ENCODE measurements at regions not wholly inside any gene's neighbourhood (a gene's known extent, or its start where the extent isn't known, plus 50 kb on each side); places are given as distances from the start of the nearest gene placed in this dataset.

DNA sequence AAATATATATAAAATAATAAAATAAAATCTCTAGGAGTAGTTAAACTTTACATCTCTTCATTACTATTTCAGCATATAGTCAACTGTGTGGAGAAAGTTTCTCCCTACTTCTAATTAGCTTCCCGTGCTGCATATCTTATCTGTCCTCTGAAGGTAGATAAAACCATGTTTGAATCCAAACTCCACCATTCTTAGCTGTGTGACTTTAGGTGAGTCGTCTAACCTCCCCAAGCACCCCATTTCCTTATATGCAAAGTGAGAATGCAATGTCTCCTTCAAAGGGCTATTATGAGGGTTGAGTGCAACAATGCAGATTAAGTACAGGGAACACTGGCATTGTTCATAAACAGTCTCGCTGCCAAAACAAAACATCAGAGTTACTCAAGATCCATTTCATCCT lies 80.8 kb upstream of the DRD2 start:
- DNase-seq (ENCODE audit: insufficient read length, low spot score) (no peak), FAIRE-seq (no peak)

DNA sequence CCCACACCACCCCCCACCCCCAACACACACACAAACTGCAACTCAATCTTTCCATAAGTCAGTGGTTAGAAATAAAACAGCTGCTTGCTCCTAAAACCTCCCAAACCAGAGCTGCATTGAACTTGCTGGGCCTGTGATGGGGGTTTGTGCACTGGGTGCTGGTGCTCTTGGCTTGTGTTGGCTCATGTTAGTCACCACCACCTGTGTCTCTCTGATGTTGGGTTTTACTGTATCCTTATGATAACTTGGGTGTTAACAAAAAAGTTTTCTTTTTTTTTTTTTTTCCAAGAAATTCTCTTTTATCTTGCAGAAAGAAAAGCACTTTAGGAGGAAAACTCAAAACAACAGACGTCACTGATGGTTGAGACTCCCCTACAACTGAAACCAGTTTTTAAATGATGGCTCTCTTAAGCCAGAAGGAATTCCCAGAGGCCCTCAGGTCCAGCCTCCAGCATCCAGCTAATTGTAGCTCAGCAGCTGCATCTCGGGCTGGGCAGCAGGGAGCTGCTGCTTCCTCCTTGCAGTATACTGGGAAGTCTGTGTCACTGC lies 79.9 kb upstream of the DRD2 start:
- DNase-seq (ENCODE audit: insufficient read length, low spot score) = no peak
- no peak for FAIRE-seq

DNA sequence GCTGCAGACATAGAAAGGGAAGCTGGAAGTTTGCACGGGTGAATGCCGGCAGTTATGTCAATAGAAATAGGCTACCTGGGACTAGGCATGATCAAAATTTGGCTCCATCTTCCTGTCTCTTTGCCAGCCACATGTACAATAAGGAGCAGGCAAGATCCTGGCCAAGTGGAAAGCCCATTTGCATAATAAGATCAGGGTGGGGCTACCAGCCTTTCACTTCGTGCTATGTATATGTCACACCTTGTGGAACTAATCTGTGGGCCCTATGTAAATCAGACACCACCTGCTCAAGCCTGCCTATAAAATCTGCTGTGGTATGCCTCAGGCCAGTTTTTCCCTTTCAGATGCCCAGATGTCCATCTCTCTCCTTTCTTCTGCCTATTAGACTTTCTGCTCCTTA lies 79.3 kb upstream of the DRD2 start:
- DNase-seq (ENCODE audit: insufficient read length, low spot score) (no peak), FAIRE-seq (no peak)

DNA sequence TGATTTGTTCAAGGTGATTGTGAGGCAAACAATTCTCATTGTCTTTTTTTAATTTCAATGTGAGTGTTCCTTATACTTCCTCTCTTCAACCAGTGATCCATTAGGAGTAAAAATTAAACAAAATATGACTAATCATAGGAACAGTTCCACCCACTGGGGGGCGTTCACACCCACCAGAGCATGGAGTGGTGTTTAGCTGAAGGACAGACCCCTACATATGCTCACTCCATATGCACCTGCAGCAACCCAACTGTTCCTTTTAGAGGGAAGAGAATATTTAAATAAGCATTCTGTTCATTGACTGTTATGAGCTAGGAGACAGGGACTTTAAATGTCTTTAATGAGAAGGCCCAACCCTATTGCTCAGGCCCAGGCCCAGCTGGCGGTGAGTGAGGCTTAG lies 78.7 kb upstream of the DRD2 start:
- no peak for FAIRE-seq

DNA sequence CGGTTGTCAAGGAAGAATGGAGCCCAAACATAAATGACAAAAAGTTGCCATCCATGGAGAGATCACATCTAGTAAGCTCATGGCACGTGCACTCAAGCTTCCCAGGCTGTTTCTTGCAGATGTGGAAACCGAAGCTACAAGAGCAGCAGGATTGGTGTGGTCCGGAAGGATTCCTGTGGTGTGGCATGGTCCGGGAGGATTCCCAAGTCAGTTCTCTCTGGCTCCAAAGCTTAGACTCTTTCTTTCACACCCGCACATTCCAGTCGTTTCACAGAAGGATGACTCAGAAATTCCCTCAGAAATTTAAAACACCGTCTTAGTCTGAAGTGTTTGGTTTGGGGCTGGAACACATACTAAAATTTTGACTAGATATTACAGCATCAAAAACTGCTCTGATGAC lies 78.0 kb upstream of the DRD2 start:
- DNase-seq (ENCODE audit: insufficient read length, low spot score) = peak; percentile 80
- FAIRE-seq = peak; percentile 95

More for the DNA sequence above, 78.7 kb upstream of the DRD2 start:
- DNase-seq (ENCODE audit: insufficient read length, low spot score) = no peak

DNA sequence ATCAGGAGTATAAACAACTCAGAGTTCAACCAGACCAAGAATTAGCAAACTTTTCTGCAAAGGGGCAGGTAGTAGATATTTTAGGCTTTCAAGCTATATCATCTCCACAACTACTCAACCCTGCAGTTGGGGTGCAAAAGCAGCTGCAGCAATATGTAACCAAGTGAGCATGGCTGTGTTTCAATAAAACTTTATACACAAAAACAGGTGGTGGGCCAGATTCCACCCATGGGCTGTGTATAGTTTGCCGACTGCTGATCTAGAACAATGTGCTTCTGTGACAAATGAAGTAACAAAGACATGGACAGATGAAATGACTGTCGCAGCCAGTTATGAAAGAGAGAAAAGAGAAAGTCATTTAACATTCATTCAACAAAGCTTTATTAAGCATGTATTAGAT lies 77.1 kb upstream of the DRD2 start:
- DNase-seq (ENCODE audit: insufficient read length, low spot score) (no peak), FAIRE-seq (peak; percentile 20)

DNA sequence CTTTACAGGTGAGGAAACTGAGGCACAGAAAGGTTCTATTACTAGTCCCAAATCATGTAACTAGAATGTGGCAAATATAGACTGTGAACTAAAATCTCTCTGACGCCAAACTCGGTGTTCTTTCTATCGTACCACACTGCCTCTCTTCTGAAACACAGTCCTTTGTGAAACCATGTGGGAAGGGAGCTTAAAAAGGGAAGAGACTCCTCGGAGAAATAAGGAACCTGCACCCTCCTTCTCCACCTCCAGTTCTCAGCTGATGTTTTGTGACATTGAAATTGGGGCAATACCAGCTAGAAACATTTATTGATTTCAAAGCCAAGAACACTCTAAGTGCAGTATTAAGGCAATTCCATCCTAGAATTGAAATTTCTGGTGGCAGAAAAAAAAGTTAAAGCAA lies 76.4 kb upstream of the DRD2 start:
- FAIRE-seq = no peak
- no peak for DNase-seq (ENCODE audit: insufficient read length, low spot score)

DNA sequence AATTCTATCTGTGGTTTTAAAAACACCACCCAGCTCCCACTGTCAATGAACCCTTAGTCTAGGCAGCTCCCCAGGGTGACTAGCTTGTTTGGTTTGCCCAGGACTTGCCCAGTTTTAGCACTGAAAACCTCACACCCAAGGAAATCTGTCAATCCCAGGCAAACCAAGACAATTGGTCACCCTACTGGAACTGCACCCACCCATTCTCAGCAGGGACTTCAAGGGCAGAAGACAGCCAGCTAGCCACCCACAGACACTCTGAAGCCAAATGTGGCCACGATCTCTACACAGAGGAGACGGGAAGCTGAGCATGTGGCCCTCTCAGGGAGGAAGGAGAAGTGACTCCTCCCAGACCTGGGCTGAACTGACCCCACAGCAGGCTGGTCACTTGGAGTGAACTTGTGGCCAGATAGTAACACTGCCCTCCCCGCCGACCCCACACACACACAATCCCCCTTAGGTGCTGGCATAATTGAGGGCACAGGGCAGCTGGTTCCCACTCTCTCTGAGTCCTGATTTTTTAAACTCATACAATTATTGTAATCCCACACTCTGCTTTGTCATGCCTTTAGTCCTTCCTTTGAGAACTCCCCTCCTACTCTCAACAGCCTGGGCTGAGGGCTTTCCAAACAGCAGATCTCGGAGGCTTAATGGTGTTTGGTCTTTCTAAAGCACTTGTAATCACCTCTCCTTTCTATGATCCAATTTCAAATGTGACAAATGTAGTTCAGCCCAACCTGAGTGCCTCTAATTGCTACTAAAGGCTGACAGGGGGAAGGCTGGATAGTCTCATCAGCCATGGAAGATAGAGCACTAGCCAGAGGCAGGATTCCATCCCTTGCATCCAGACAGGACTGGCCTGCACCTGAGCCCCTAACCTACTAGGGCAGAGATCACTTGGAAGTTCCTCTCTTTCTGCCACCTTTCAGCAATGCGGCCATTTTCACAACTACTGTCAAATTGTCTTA lies 74.7 kb upstream of the DRD2 start:
- FAIRE-seq (peak; percentile 67), DNase-seq (ENCODE audit: insufficient read length, low spot score) (no peak)

DNA sequence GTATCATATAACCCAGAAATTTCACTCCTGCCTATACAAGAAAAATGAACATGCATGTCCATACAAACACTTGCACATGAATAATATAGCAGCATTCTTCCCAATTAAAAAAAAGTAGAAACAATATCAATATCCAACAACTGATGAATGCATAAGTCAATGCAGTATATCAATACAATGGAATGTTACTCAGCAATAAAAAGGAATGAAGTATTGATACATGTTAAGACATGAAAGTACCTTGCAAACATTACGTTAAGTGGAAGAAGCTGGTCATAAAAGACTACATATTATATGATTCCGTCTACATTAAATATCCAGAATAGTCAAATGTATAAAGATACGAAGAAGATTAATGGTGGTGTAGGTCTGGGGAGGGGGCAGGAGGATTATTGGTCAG lies 73.9 kb upstream of the DRD2 start:
- FAIRE-seq (no peak), DNase-seq (ENCODE audit: insufficient read length, low spot score) (no peak)

DNA sequence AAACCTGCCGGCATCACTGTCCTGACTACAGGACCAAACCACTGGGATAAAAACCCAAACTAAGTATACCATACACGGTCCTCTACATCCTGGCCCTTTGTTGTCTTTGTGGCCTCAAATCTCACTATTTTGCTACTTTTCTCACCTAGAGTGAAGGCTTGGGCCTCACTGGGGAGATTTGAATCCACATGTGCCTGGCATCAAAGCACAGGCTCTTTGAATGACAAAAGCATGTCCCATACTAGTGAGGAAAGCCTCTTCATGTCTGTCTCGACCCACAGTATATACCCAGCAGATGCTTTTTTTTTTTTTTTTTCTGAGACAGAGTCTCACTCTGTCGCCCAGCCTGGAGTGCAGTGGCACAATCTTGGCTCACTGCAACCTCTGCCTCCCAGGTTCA lies 72.5 kb upstream of the DRD2 start:
- DNase-seq (ENCODE audit: insufficient read length, low spot score) = no peak
- no peak for FAIRE-seq

DNA sequence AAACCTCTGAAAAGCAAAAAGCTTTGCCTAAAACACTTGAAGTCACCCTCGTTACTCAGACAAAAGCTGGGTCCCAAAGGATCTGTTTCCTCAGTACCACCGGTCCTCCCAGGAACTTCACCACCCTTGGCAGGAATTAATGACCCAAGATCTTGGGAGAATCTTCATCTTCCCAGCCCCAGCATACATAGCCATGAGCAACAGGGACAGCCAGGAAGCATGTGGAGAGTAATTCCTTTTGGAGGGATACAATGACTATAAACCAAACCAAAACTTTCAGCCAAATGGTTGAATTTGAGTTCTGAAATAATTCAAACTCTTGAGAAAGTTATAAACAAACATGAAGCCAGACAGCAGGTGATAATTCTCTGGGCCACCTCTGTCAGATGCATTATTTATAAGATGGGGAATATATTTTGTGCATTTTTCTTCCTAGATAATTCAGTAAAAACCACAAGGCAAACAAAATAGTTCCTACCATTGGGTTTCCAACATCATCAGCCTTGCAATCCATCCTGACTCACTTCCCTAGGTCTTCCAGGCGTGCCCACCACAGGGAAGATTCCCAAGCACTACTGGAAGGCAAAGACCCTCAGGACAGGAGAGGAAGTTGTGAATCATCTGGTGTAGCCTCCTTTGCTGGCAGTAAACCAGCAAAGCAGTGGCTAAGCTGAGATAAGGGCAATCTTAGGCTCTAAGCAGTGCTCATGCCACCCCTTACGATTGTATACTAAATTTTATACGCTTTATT lies 71.7 kb upstream of the DRD2 start:
- DNase-seq (ENCODE audit: insufficient read length, low spot score) (peak; percentile 75), FAIRE-seq (peak; percentile 80)

DNA sequence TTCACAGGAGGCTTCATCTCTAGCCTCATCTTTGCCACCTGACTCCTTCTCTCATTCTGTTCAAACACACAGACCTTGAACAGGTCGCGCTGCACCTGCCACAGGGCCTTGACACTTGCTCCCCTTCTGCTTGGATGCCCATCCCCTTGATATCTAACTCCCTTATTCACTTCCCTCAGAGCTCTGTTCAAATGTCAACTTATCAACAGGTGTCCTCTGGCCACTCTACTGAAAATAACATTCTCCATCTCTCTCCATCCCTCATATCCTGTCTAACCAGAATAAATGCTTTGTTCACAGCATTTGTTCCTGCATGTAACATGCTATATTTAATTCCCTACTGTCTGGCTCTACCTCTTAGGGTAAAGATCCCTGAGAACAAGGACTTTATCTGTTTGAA lies 67.2 kb upstream of the DRD2 start:
- FAIRE-seq = no peak
- no peak for DNase-seq (ENCODE audit: insufficient read length, low spot score)

DNA sequence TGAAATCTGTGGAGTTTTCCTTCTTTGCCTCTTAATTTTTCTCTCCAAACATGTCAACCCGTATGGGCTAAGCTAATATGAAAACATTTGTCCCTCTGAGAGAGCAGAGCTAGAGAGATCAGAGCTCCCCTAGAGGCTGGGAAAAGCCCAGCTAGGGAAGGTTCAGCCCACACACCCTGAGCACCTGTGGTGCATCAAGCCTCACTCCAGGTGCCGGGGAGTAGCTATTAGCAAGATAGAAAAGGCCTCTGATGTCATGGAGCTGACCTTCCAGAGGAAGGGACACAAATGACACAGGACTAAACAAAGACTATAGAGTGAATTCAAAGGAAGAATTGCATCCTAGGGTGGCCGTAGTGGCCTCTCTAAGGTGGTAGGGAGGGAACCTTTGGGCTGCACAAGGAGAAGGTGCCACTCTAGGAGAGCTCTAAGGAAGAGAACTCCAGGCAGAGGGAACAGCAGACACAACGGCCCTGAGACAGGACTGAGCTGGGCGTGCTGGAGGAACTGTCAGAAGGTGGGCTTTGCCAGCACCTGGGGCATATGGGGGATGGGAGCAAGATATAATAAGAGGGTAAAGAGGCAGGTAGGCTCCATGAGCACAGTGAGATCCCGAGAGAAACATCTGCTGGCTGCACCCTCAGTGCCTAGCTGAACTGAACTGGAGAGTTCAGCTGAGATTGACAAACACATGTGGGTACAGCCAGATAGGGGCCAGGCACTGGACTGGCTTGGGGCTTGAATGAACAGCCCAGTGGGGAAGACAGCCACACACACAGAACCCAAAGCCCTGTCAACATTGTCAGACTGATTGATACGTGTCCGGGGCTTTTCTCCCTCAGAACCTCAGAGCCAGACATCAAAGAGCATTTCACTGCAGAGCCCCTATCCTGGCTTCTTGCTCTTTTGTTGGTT lies 65.5 kb upstream of the DRD2 start:
- no peak for DNase-seq (ENCODE audit: insufficient read length, low spot score)
- FAIRE-seq = no peak

DNA sequence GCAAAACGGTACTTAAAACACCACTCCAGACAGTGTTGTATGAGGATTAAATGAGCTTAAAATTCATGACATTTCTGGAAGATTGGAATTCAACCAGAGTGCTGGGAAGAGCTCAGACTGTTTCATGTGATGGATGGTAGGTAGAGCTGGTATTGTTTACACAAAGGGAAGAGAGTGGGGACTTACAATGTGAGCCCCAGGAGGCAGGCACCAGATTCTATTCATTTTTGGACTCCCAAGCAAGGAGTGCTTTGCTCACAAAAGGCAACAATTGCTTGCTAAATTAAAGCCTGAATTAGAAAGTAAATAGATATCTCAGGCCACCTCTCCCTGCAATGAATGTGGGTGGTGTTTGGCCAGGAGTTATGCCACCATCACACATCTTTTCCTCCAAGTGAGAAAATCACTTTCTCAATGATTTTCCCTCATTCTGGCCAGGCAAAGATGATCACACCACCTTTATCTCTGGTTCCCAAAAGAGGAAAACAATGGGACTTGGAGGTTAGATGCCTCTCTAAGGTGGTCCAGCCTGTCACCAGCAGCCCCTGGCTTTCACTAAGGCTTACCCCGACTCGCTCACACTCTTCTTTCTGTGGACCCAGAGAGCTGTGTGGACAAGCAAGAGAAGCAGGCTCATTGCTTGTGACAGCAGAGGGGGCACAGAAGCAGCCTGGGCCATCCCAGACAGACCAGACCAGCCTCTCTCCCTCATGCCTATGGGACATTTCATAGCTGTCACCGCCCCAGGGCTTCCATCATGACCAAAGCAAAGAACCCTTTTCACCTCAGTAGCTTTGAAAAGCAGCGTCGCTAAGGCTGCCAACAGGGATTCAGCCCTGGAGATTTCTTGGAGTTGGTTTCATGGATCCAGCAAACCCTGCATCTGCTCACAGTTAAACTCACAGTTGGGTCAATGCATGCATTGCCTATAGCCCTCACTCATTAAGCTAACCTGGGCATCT lies 63.5 kb upstream of the DRD2 start:
- DNase-seq (ENCODE audit: insufficient read length, low spot score) (no peak), FAIRE-seq (peak; percentile 55)

DNA sequence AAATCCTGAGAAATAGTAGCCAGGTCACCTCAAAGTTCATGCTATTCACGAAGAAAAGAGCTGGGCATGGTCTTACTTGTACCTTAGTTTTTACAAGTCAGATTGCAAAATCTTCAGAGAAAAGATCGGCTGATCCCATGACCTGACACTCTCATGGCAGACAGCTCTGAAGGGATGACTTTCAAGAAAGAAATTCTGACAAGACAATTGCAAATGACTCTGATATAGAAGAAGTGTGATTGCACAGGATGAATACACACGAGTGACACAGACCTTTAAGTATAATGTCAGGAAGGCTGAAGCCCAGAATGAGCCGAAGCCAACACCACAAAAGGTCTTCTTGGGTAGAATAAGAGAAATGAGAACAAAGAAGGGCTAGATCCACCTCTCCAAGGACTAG lies 59.4 kb upstream of the DRD2 start:
- FAIRE-seq = no peak
- DNase-seq (ENCODE audit: insufficient read length, low spot score) = no peak

DNA sequence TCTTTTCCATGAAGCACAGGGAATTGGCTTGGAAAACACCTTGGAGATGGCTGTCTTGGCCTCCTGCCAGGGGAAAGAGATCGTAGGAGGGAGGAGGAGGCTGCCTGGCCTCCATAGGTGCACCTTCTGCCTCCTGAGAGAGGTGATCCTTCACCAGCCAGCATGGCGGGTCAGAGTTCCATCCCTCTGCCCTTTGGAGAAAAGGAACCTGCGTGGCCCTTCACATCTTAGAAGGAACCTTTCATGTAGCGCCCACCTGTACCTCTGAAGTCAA lies 58.2 kb upstream of the DRD2 start:
- DNase-seq (ENCODE audit: insufficient read length, low spot score) = no peak
- no peak for FAIRE-seq

DNA sequence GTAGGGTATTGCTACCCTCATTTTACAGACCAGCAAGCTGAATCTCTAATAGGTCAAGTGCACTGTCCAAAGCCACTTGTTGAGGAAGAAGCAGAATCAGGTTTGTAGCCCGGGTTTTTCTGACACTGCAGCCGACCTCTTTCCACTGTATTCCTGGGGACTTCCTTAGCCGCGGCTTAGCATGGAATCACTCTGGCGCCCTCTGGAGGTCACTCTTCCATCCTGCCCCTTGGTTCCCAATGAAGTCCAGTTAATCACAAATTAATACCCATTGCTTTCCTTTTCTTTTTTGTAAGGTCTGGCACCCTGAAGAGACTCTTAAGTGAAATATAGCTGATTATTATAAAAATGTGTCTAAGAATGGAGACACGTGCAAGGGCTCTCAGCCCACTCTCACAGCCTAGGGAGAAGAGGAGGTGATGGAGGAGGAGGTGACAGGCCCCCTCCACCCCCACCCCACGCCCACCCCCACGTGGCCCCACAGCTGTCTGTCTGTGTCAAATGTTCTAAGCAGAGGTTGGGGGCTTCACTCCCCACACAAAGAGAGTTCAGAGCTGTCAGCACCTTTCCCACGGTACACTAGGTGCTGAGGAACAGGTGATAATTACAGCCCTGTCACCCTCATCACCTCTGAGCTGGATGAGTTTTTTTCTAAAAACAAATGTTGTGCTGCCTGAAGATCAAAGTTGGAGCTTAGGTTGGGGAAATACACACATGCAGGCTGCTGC lies 57.7 kb upstream of the DRD2 start:
- DNase-seq (ENCODE audit: insufficient read length, low spot score) = peak; percentile 57
- no peak for FAIRE-seq

DNA sequence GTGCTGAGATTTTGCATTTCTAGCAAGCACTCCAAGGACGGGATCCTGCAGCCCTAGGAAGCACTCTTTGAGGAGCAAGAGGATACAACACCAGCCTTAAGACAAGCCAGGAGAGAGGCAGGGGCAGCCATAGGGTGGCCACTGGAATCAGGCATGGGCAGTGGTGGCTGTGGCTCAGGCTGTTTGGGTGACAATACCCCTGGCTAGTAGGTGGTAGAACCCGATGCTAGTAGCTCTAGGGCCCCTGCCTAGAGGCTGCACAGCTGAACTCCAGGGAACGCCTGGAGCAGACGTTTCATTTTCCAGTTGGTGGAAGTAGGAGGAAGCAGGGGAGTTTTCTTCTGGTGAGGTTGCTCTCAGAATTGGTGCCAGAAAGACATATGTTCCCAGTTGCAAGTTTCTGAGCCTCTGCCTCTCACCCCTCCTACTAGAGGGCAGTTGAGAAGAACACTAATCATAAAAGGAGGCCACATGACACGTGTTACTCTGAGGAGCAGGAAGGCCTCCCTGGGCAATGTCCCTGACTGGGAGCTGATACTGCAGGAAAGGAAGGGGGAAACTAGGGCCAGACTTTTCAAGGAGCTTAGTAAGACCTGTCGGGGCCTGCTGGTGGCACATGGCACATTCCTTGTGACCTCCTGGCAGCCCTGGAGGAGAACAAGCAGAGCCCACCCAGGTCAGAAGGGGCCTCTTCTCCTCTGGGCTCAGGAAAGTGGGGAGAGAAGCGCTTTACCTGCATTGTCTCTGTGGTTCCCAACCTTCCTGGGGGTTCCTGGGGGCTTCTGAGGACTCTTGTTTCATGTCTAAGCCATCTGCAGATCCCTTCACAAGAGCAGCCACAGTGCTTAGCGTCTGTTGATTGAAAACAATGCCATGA lies 56.6 kb upstream of the DRD2 start:
- no peak for FAIRE-seq
- no peak for DNase-seq (ENCODE audit: insufficient read length, low spot score)

Data from HTR-8/SVneo (cell line).